Fibroblast of skin of right biceps (primary cell): ENCODE measurements at regions not wholly inside any gene's neighbourhood (a gene's known extent, or its start where the extent isn't known, plus 50 kb on each side); places are given as distances from the start of the nearest gene placed in this dataset.

Experiments used
- DNase-seq: peaks from one replicate; pipeline ENCODE4 v3.0.0-alpha.2; 2013

DNA sequence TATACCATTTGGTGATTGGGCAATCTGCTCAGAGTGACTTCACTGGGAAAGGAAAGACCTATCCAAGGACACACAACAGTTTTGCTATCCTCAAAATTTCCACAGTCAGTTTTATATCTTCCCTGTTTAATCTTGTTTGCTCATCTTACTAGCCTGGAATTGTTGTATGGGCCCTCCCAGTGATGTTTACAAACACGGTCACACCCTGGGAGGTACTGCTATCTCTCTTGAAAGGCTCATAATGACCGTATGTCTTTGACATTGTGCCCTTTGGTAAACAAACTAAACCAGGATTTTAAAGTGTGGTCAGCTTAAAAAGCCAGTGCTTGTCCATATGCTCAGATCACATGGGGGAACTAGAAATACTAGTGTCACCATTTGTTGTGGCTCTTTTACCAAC, 277.0 kb downstream of the CDH2 start:
- DNase-seq: peak; percentile 4

DNA sequence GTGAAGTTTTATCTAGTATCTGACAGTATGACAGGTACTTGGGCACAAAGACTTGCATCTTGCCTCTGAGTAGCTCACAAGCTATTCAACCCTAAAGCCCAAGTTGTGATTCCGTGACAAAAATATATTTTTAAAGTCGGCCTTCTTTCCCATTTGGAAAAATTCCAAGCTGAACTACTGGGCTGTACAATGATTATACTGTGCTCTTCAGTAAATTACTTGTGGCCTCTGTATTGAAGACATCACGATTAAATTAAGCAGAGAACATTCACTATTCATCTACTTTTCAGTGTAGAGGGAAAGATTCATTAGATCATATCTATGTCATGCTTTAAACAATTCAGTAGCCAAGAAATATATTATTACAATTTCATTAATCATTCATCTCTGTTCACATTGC, 282.2 kb downstream of the CDH2 start:
- no peak for DNase-seq

DNA sequence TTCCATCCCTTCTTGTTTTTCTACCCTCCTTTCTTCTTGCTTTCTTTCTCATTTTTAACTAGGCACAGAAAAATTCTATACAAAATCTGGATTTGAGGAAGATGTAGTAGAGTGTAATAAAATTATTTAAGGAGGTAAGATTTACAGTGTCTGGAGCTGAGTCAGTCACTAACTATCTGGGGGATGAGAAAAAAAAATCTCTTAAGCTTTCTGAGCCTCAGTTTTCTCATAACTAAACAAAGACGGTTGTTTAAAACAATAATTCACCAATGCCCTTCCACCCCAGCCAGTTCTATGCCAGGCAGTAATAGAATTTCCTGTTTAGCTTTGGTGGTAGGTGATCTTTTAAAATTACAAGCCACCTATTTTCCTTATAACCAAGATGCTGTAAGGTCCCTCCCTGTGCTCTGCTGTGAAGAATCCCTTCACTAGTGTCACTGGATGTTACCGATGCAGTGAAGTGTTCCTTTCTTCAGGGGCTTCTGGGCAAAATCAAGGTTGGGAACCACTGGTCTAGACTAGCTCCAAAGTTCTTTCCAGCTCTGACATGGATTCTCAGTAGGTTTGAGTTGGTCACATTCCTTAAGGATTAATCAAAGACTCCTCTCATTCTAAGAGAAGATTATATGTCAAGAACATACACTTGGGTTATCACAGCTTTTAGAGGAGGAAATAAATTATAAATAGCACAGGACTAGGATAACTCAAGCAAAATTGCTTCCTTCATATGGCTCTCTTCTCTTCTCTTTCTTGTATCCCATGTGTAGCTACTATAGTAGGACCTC, 289.0 kb downstream of the CDH2 start:
- peak; percentile 72 for DNase-seq

DNA sequence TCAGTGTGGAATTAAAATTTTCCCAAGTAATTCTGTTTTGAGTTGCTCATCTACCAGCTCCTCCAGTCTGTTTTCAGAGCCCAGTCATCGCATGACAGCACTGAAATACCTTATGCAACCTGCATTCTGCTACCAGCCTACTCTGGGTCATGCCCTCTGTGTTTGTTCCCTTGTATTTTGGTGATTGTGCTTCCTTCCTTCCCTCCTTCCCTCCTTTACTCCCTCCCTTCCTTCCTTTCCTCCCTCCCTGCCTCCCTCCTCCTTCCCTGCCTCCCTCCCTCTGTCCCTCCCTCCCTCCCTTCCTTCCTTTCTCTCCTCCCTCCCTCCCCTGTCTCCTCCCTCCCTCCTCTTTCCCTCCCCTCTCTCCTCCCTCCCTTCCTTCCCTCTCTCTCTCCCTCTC, 289.6 kb downstream of the CDH2 start:
- peak; percentile 44 for DNase-seq

DNA sequence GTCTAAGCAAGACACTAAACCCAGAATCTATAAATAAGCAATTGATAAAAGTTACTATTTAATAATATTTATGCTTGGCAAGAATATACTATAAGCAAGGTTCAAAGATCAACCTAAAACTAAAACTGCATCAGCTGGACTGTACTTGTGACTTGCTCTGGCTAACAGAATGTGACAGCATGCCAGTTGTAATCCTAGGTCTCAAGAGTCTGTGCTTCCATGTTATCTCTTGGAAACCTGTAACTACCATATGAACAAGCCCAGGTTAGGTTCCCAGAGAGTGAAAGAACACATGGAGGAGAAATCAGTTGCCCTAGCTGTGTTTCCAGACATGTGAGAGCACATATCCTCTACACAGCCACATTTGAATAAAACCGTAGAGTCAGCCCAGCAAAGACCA, 297.4 kb downstream of the CDH2 start:
- no peak for DNase-seq

DNA sequence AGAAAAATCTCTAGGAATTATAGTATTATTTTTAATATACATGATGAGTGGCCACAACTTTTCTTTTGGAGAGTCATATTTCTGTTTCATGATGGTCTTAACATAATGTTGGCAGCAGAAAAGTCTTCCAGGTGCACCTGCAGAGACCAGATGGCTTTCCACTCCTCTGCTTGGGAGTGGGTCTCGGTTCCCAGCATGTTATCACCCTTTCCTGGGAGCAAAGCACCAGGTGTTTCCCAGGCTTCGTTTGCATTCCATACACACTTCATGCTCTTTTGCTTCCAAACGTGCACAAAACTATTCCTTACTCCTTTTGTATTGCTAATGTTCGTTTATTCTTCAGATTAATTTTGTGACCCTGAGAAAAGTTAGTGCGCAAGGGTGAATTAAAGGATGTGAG, 305.2 kb downstream of the CDH2 start:
- DNase-seq: no peak

DNA sequence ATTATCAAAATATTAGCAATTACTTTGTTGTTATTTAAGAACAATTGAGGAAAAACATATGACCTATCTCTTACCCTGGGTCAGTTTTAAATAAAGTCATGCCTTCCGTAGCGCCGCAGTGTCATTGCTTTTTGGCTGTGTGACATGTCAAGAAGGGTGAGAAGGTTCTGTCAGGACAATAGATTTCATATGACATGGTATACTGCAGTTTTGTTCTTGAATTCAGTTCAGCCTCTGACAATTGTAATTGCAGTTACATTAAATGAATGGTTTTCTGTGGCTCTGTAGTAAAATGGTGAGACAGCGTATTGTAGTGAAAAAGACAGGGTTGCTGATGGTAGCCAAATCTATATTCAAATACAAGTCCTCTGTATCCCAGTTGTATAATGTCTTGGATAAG, 307.2 kb downstream of the CDH2 start:
- DNase-seq: no peak

DNA sequence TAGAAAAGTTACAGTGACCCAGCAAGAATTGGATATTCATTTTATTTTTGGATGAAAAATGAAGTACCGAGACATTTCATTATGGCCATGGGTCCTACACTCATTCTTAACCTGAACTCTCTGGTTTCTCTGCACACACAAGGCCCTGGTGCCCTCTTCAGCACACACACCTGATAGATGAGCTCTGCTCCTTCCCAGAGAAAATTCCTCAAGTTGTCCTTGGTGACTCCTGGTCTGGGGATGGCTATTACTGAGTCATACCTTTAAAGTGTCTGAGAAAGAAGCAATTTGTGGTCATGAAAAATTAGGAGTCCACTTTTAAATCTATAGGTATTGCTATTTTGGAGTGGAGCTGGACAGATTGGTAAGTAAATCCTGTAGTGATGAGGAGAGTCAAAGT, 311.5 kb downstream of the CDH2 start:
- DNase-seq: no peak

DNA sequence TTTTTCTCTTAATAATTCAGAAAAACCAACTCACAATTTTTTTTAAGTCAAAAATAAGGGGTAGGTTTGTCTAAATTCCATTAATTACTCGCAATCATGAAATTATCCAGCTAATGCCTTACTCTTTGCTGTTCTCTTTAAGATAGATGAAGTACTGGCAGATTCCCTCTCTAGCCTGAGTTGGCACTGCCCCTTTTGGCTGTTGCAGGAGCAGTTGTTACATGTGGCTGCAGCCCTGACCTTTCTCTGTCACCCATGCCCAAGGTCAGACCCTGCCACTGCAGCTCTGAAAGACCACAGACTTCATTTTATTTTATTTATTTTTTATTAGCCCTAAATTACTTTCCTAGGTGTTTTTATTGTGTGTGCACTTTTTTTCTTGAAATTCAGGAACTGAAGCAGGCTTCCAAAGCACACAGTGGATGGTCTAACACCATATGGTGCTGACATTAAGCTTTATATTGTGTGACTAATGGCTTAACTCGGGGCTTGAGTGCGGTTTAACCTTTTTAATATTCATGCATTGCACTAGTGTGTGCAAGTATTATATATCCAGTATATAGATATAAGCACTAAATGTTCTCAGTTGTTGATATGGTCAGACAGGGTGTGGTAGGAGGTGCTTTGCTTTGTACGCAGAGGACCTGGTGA, 313.0 kb downstream of the CDH2 start:
- DNase-seq: no peak

DNA sequence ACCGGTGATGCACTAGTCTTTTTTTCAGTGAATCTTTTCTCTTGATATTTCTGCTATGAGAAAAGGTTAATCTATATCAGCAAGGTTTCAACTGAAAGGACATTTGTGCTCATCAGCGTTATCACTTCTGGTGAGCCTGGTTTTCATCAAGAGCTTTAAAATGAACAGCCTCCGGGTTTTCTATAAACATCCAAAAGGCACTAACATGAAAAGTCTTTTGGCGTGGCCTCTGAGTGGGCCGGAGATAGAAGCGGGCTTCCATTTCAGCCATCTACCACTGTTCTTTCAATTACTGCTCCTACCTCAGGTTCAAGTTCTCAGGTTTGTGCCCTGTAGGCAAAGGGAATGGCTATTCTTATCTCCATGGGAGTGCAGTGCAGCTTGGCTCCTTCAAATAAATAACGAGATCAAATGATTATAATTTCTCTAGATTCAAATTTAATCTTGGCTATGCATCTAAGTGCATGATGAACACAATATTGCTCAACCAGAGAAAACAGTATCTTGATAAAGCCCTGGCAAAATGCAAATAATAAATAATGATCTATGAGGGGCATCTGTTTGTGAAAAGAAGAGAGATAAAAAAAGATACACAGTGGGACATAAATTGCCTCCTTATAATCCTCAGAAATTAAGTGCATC, 314.8 kb downstream of the CDH2 start:
- DNase-seq: no peak

DNA sequence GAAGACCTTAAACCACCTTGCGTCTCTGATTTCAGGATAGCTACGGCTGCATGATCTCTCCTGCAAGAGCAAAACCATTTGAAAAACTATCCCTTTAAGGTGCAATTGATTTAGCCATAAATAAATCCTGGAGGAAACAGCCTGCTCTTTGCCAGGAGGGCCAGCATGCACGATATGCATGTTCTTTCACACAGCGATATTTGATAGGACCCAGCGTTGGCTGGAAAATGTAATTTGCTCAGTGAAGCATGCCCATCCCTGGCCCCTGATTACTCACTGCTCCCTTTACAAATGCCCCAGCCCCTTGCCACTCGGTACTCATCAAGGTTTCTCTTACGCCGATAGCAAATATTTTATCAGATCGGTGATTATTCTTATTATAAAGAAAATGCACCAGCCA, 315.4 kb downstream of the CDH2 start:
- DNase-seq: no peak

DNA sequence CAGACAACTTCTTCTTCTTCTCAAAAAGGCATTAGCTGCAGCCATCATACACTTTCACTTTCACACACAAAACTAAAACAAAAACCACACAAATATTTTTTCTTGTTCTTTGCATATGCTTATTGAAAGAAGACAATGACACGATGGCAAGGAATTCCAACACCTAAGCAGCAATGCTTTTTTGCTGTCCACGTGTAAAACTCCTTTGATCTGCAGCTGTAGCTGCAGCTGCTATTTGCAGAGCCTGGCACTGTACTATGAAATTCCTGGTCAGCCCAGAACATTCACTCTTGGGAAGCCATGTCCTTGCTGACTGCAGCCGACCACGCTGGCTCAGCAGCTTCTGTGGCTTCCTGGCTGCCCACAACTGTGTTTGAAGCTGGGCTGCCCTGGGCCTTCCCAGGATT, 316.2 kb downstream of the CDH2 start:
- peak; percentile 40 for DNase-seq

DNA sequence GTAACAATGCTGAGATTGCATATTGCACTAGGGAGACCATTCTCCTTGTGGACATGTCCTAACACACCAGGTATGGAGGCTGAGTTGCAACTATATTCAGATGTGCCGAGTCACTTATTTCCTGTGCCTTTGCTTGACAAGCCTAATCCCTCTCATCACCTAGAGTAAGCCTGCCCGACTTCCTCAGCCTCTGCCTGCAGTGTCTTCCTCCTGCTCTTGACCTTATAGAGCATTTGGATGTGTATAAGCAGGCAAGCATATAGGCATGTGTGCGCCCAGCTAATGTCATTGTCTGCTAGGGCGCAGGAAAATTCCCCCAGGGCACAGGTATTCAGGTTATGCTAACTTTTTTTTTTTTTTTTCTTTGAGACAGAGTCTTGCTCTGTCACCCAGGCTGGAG, 316.9 kb downstream of the CDH2 start:
- no peak for DNase-seq

DNA sequence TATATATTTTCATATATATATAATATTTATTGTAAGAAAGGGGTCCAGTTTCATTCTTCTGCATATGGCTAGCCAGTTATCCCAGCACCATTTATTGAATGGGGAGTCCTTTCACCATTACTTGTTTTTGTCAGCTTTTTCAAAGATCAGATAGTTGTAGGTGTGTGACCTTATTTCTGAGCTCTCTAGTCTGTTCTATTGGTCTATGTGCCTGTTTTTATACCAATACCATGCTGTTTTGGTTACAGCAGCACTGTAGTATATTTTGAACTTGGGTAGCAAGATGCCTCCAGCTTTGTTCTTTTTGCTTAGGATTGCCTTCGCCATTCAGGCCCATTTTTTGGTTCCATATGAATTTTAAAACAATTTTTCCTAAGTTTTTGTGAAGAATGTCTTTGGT, 320.1 kb downstream of the CDH2 start:
- no peak for DNase-seq

DNA sequence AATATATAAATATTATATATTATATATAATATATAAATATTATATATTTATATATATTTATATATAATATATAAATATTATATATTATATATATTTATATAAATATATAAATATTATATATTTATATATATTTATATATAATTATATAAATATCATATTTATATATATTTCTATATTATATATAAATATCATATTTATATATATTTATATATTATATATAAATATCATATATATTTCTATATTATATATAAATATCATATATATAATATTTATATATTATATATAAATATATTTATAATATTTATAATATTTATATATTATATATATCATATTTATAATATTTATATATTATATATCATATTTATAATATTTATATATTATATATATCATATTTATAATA, 321.4 kb downstream of the CDH2 start:
- no peak for DNase-seq

DNA sequence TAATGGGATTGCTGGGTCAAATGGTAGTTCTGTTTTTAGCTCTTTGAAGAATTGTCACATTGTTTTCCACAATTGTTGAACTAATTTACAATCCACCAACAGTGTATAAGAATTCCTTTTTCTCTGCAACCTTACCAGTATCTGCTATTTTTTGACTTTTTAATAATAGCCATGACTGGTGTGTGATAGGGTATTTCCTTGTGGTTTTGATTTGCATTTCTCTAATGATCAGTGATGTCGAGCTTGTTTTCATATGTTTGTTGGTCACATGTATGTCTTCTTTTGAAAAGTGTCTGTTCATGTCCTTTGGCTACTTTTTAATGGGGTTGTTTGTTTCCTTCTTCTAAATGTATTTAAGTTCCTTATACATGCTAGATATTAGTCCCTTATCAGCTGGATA, 322.3 kb downstream of the CDH2 start:
- DNase-seq: no peak

DNA sequence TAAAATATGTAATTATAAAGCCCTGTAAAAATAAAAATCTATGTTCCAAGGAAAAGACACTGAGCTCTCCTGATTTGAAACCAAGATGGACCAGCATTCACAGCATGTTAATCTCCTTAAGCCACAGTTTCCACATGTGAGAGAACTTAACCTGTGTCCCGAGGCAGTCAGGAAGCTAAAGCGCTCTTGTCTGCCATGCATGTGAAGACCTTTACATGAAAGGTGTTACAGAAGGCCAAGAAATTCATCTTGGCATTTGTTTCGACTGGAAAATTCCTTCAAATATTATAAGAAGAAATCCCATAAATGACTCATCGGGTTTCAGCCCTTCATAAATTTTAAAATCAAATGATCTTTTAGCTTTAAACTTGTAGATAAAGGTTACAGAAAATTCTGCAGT, 328.6 kb downstream of the CDH2 start:
- DNase-seq: no peak

DNA sequence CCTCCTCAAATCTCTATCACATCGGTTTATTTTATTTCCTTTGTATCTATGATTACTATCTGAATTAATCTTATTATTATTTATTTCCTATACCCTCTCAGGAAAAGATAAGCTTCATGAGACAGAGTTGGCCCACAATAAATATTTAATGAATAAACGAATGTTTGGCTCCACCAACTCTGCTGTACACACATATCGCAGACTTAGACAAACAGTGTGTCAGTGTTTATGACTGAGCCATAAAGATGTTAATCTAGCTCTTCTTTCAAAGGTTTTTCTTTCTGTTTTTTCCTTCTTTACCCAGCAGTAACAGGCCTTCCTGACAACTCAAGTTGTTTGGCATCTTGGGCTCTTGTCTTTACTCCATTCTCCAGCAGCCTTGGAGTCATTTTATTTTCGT, 329.5 kb downstream of the CDH2 start:
- DNase-seq: no peak

DNA sequence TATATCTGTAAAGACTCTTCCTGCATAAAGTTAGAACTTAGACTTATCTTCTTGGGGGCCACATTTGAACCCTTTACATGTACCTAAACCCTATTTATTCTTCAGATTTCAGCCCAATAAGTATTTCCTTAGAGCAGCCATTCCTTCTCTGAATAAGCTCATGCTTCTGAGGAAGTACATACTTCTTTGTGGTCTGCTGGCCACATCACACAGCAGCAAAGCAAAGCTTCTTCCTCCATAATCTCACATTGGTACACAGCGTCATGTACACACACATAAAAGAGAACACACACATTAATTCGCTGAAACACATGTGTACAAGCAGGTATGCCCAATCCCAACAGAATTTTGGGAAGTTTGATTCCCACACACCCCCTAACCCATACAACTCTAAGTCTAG, 331.0 kb downstream of the CDH2 start:
- peak; percentile 33 for DNase-seq

DNA sequence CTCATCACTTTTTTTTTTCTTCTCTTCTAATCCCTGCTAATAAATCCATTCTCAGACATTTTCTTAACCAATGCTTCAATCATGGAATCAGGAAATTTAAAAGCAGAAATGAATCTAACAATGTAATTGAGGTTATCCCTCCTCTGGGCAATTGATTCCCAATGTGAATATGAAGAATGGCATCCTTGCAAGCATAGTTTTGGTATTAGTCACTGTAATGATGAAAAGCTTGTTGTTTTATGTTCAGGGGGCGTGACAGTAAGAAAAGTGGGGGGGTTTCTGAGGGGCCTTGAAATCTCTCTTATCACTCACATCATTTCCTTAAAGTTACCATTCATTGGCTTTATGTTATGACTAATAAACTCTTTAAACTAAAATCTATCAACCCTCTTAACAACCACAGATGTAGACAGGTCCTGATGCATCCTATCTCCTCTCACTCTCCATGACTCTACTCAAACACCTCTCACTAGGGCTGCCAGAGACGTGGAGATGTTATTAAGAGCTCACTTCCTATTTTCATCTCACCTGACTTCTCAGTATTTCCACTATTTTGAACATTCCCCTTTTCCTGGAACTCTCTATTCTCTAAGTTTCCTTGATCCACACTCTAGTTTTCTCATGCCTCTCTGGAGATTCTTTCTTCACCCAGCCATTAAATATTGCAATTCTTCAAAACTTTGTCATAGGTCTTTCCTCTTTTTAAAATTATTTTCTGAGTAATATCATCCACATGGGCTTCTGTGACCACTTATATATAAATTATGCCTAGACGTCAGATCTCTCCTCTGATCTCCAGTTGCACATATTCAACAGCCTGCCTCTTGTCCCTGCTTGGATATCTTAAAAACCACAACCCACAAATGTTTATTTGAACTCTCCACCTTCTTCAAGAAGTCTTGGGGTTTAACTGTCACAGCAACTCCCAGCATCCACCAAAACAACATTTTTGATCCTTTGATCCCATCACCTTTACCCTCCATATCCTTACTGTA, 332.9 kb downstream of the CDH2 start:
- peak; percentile 92 for DNase-seq

DNA sequence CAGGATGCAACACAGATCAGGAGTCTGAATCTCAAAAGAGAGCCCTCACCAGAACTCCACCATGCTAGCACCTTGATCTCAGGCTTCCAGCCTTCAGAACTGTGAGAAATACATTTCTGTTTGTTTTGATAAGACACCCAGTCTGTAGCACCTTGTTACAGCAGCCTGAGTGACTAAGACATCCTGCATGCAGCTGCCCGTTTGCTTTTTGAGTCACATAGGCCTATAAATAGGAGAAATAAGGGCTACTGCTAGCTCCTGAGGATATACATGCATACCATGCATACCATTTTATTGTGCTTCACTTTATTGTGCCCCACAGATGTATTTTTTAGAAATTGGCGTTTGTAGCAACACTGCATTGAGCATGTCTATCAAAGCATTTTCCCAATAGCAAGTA, 337.8 kb downstream of the CDH2 start:
- peak; percentile 94 for DNase-seq

DNA sequence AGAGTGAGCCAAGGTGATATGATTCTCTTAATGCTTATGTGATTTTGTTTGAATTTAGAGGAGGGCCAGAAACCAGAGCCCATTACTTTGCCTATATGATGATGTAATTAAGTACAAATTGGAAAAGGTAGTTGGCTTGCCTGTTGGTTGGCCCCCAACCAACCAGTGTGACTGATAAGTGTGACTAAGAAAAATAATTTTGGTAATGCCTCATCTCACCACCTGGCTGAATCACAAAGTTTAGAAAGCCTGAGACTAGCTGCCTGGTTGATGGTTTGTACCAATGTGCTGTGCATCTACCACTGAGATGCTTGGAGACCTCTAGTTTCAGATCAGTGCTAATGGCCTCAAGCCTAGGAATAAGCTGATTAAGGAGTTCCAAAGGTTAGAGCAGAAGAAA, 338.7 kb downstream of the CDH2 start:
- DNase-seq: peak; percentile 60

DNA sequence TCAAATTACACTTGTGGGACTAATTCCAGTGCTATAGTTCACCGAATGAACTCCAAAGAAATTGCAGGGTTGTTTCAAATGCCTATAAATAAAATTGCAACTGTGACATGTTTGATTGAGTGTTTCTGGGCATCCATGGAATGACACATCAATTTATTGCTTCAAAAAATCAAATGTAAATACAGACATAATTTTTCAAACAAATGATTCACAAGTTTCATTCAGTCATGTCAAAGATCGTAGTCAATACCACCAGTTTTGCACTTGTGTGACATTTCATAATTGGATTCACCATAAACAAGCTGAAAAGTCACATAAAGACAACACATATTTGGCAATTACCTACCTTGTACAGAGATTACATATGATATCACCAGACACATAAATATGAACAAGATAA, 350.8 kb downstream of the CDH2 start:
- no peak for DNase-seq
